CD14-positive monocyte (primary cell): ENCODE measurements at regions not wholly inside any gene's neighbourhood (a gene's known extent, or its start where the extent isn't known, plus 50 kb on each side); places are given as distances from the start of the nearest gene placed in this dataset.
"Not testable (repeated sequence)": the region's sequence is repeated elsewhere in the genome, so short reads cannot be mapped to it uniquely, and the experiment has no call there.

Experiments used
- DNase-seq, 3 donors: peaks; one replicate each; pipeline ENCODE4 v3.0.0-alpha.2; 2011 to 2022
- H2AFZ ChIP-seq: 2 replicates; pipeline ENCODE4 v1.6.0; 2012; ENCODE audit warnings: mild to moderate bottlenecking, low read depth, low read length, inconsistent platforms; ENCODE audit not compliant: insufficient read depth, poor library complexity, severe bottlenecking
- H3K27ac ChIP-seq, 2 donors: 1 replicate in 1 of 2; 2 replicates in 1 of 2; pipeline ENCODE4 v1.5.1; 2012 to 2013; ENCODE audit warnings: low read length in 2 of 2, control low read depth in 1 of 2, inconsistent platforms in 1 of 2, low read depth in 1 of 2, mild to moderate bottlenecking in 1 of 2
- H3K27me3 ChIP-seq, 2 donors: one replicate each; pipeline versions ENCODE4 v1.6.0 to v1.6.1; 2011 to 2013; ENCODE audit warnings: low read length in 2 of 2; ENCODE audit not compliant: control insufficient read depth in 2 of 2, insufficient read depth in 2 of 2
- H3K36me3 ChIP-seq, 2 donors: replicated peaks in 1 of 2; 1 replicate in 1 of 2; 2 replicates in 1 of 2; pipeline versions ENCODE4 v1.5.1 to v1.6.1; 2012 to 2013; ENCODE audit warnings: low read length in 2 of 2, control low read depth in 1 of 2, inconsistent platforms in 1 of 2, mild to moderate bottlenecking in 1 of 2; ENCODE audit not compliant: insufficient read depth in 2 of 2, control insufficient read depth in 1 of 2
- H3K4me1 ChIP-seq, 2 donors: 1 replicate in 1 of 2; 2 replicates in 1 of 2; pipeline versions ENCODE4 v1.5.1 to v1.6.1; 2012 to 2013; ENCODE audit warnings: low read length in 2 of 2, control low read depth in 1 of 2, inconsistent platforms in 1 of 2, mild to moderate bottlenecking in 1 of 2, moderate library complexity in 1 of 2; ENCODE audit not compliant: insufficient read depth in 2 of 2, control insufficient read depth in 1 of 2
- H3K4me2 ChIP-seq: replicated peaks from 2 replicates; pipeline ENCODE3; 2012; ENCODE audit warnings: low read length, moderate library complexity, mild to moderate bottlenecking; ENCODE audit not compliant: poor library complexity, severe bottlenecking; ENCODE audit errors: extremely low read depth
- H3K4me3 ChIP-seq, 3 experiments: fragments of 200-600 bp in 1 of 3; sonication (generic) in 1 of 3; replicated peaks in 1 of 3; 1 replicate in 2 of 3; 2 replicates in 1 of 3; pipeline ENCODE4 v1.5.1; 2011 to 2013; ENCODE audit warnings: low read length in 3 of 3, mild to moderate bottlenecking in 3 of 3, control low read depth in 2 of 3, low read depth in 2 of 3, inconsistent platforms in 1 of 3, moderate library complexity in 1 of 3
- H3K79me2 ChIP-seq: 2 replicates; pipeline ENCODE4 v1.6.0; 2012; ENCODE audit warnings: mild to moderate bottlenecking, control low read depth, inconsistent platforms, low read length, moderate library complexity; ENCODE audit not compliant: insufficient read depth
- H3K9ac ChIP-seq: 2 replicates; pipeline ENCODE4 v1.6.0; 2017; ENCODE audit warnings: low read length, mild to moderate bottlenecking; ENCODE audit not compliant: insufficient read depth, poor library complexity, severe bottlenecking
- H3K9me3 ChIP-seq, 2 donors: replicated peaks in 1 of 2; 1 replicate in 1 of 2; 2 replicates in 1 of 2; pipeline versions ENCODE4 v1.5.1 to v1.6.1; 2012 to 2013; ENCODE audit warnings: low read length in 2 of 2, control low read depth in 1 of 2; ENCODE audit not compliant: control insufficient read depth in 1 of 2, insufficient read depth in 1 of 2
- H4K20me1 ChIP-seq: 2 replicates; pipeline ENCODE4 v1.6.0; 2012; ENCODE audit warnings: mild to moderate bottlenecking, low read length, control low read depth, moderate library complexity; ENCODE audit not compliant: insufficient read depth
- H3K27ac Mint-ChIP-seq, 7 donors: one replicate each; pipeline ENCODE4 v1.8.0; 2020; ENCODE audit warnings: mild to moderate bottlenecking in 7 of 7, mixed read lengths in 7 of 7, moderate library complexity in 6 of 7, inconsistent platforms in 2 of 7
- H3K27me3 Mint-ChIP-seq, 3 donors: one replicate each; pipeline ENCODE4 v1.8.0; 2021 to 2022; ENCODE audit warnings: low read depth in 3 of 3, mild to moderate bottlenecking in 3 of 3, mixed read lengths in 3 of 3, moderate library complexity in 3 of 3, inconsistent platforms in 1 of 3
- H3K36me3 Mint-ChIP-seq, 2 donors: one replicate each; pipeline ENCODE4 v1.8.0; 2020; ENCODE audit warnings: mixed read lengths in 2 of 2, inconsistent platforms in 1 of 2, mild to moderate bottlenecking in 1 of 2
- H3K4me1 Mint-ChIP-seq: one replicate; pipeline ENCODE4 v1.8.0; 2020; ENCODE audit warnings: mild to moderate bottlenecking, mixed read lengths
- H3K4me3 Mint-ChIP-seq, 2 donors: one replicate each; pipeline ENCODE4 v1.8.0; 2020; ENCODE audit warnings: mild to moderate bottlenecking in 2 of 2, mixed read lengths in 2 of 2, moderate library complexity in 1 of 2
- H3K9me3 Mint-ChIP-seq, 7 donors: one replicate each; pipeline ENCODE4 v1.8.0; 2020 to 2022; ENCODE audit warnings: mixed read lengths in 7 of 7, mild to moderate bottlenecking in 6 of 7, moderate library complexity in 6 of 7, inconsistent platforms in 2 of 7
- CTCF ChIP-seq: fragments of 200-600 bp; IDR thresholded peaks from one replicate; pipeline ENCODE4 v1.8.0; 2022; ENCODE audit warnings: antibody characterized with exemption, mild to moderate bottlenecking
- WGBS: methylation state at CpG from one replicate; pipeline ENCODE4 v1.1.5; 2013; ENCODE audit warnings: missing lambda C conversion rate; ENCODE audit not compliant: insufficient coverage; 5-methylcytosine and 5-hydroxymethylcytosine counted together
- intact Hi-C, 2 donors: fragments of 100-400 bp; cut with micrococcal nuclease; formaldehyde crosslinking; loops; one replicate each; pipeline versions ENCODE4 v1.15.0 to v1.15.1; 2023

- H3K4me1 Mint-ChIP-seq, H3K9ac ChIP-seq, H3K9me3 Mint-ChIP-seq, DNase-seq, H3K9me3 ChIP-seq, H3K36me3 ChIP-seq, H3K4me3 ChIP-seq, H3K4me2 ChIP-seq, H3K27me3 ChIP-seq, H3K36me3 Mint-ChIP-seq, H3K27ac ChIP-seq, H2AFZ ChIP-seq, H3K27me3 Mint-ChIP-seq, H3K27ac Mint-ChIP-seq, H3K4me1 ChIP-seq, H3K4me3 Mint-ChIP-seq, H4K20me1 ChIP-seq, H3K79me2 ChIP-seq, intact Hi-C loops: not testable (repeated sequence)
- WGBS, result no CpG with 5 or more reads among the region's 9 CpGs
Measured at GRCh38 chr6:76560851-76561755, 488.6 kb upstream of the IMPG1 start.

GRCh38 chr6:76553256-76553655 is 480.8 kb upstream of the IMPG1 start:
- no peaks in the 10 kb centered on the region for H3K4me1 ChIP-seq
- no peaks in the 10 kb centered on the region for H3K9me3 ChIP-seq
- Mint-ChIP-seq H3K36me3 (no peaks in the 10 kb centered on the region), H3K4me1 (no peaks in the 10 kb centered on the region), H3K27me3 (peaks cover 0 to 2% (median 0%) of the 10 kb centered on the region in 3 donors), H3K9me3 (peaks cover 0 to 14% (median 4%) of the 10 kb centered on the region in 7 donors), H3K4me3 (no peak overlapping the region), H3K27ac (no peak overlapping the region)
- H3K27ac ChIP-seq, result no peak overlapping the region
- no peak for TF ChIP-seq CTCF
- no peaks in the 10 kb centered on the region for H3K79me2 ChIP-seq
- no peak overlapping the region for H3K4me3 ChIP-seq
- no peak for DNase-seq
- H2AFZ ChIP-seq, result no peak overlapping the region
- H3K9ac ChIP-seq, result no peak overlapping the region
- H3K27me3 ChIP-seq, result no peaks in the 10 kb centered on the region
- H3K4me2 ChIP-seq, result no peak overlapping the region
- intact Hi-C loops, result no loop called here
- no peaks in the 10 kb centered on the region for H3K36me3 ChIP-seq
- no peaks in the 10 kb centered on the region for H4K20me1 ChIP-seq
